OCI-LY1 (cell line): ENCODE measurements at regions not wholly inside any gene's neighbourhood (a gene's known extent, or its start where the extent isn't known, plus 50 kb on each side); places are given as distances from the start of the nearest gene placed in this dataset.

Experiments used
- H2AFZ ChIP-seq: fragments of 200-600 bp; sonication (generic), shearing (Covaris generic); 2 replicates; pipeline ENCODE4 v1.6.0; 2014; ENCODE audit warnings: antibody characterized with exemption, mild to moderate bottlenecking, low read length
- H3F3A ChIP-seq: fragments of 200-600 bp; sonication (generic), shearing (Covaris generic); 2 replicates; pipeline ENCODE4 v1.6.0; 2014; ENCODE audit warnings: mild to moderate bottlenecking, antibody characterized with exemption, low read length, moderate library complexity; ENCODE audit not compliant: insufficient read depth
- H3K27ac ChIP-seq: fragments of 200-600 bp; sonication (generic); 2 replicates; pipeline ENCODE4 v1.5.1; 2014; ENCODE audit warnings: low read length, mixed run types, mild to moderate bottlenecking, low read depth; ENCODE audit not compliant: poor library complexity, severe bottlenecking
- H3K27me3 ChIP-seq: fragments of 200-600 bp; sonication (generic); 2 replicates; pipeline ENCODE4 v1.6.0; 2014; ENCODE audit warnings: antibody characterized with exemption, mild to moderate bottlenecking, low read length, moderate library complexity; ENCODE audit not compliant: insufficient read depth
- H3K36me3 ChIP-seq: fragments of 200-600 bp; sonication (generic); 2 replicates; pipeline ENCODE4 v1.6.1; 2014; ENCODE audit warnings: mild to moderate bottlenecking, antibody characterized with exemption, low read length, moderate library complexity, mixed read lengths; ENCODE audit not compliant: insufficient read depth
- H3K4me1 ChIP-seq: fragments of 200-600 bp; sonication (generic); 2 replicates; pipeline ENCODE4 v1.5.1; 2014; ENCODE audit warnings: mild to moderate bottlenecking, low read length, moderate library complexity; ENCODE audit not compliant: insufficient read depth, severe bottlenecking
- H3K4me2 ChIP-seq: fragments of 200-600 bp; sonication (generic), shearing (Covaris generic); 2 replicates; pipeline ENCODE4 v1.6.1; 2014; ENCODE audit warnings: low read length
- H3K4me3 ChIP-seq: fragments of 200-600 bp; sonication (generic); 2 replicates; pipeline ENCODE4 v1.5.1; 2014; ENCODE audit warnings: low read length, low read depth, mild to moderate bottlenecking, mixed read lengths; ENCODE audit not compliant: poor library complexity, severe bottlenecking
- H3K79me2 ChIP-seq: fragments of 200-600 bp; shearing (Covaris generic); 2 replicates; pipeline ENCODE4 v1.6.1; 2016; ENCODE audit warnings: mixed run types, low read length, mixed read lengths; ENCODE audit not compliant: insufficient read depth
- H3K9ac ChIP-seq: fragments of 200-600 bp; sonication (generic), shearing (Covaris generic); 2 replicates; pipeline ENCODE4 v1.6.1; 2014; ENCODE audit warnings: mild to moderate bottlenecking, low read length, mixed read lengths
- H3K9me2 ChIP-seq: fragments of 200-600 bp; sonication (generic), shearing (Covaris generic); 2 replicates; pipeline ENCODE4 v1.6.1; 2014; ENCODE audit warnings: low read depth, mild to moderate bottlenecking, low read length, mixed read lengths
- H3K9me3 ChIP-seq: fragments of 200-600 bp; shearing (Covaris generic); 2 replicates; pipeline ENCODE4 v1.6.1; 2014; ENCODE audit warnings: low read length, mixed read lengths
- H4K20me1 ChIP-seq: fragments of 200-600 bp; sonication (generic), shearing (Covaris generic); 2 replicates; pipeline ENCODE4 v1.6.0; 2016; ENCODE audit warnings: mild to moderate bottlenecking, low read length; ENCODE audit not compliant: insufficient read depth
- EZH2 ChIP-seq: fragments of 200-600 bp; sonication (generic), shearing (Covaris generic); IDR thresholded peaks from 2 replicates; pipeline ENCODE4 v1.8.0; 2017; ENCODE audit warnings: borderline replicate concordance, mixed run types, mild to moderate bottlenecking, antibody characterized with exemption, low read length, moderate library complexity, mixed read lengths
- TF ChIP-seq, protein P1 (sequence below): fragments of 200-600 bp; sonication (generic), shearing (Covaris generic); IDR thresholded peaks from 2 replicates; pipeline ENCODE4 v1.5.1; 2017; ENCODE audit warnings: mild to moderate bottlenecking, antibody characterized with exemption, low read length, moderate library complexity, mixed read lengths

DNA sequence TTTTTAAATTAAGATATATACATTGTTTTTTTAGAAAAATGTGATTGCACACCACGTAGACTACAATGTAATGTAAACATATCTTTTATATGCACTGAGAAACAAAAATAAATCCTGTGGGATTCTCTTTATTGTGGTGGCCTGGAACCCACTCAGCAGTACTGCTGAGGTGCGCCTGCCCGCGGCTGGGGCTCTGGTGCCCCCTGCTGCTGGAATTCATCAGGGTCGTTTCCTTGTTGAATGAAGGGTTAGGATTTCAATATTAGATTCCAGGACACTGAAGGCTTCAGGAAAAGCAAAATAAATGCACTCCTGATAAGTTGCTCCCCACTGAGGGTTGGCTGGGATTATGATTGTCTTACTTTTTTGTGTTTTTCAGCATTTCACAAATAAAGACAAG is 175.8 kb upstream of the GGTLC1 start:
- H4K20me1 ChIP-seq, result no peaks in the 10 kb centered on the region
- H3K79me2 ChIP-seq, result no peaks in the 10 kb centered on the region
- no peaks in the 10 kb centered on the region for H3K4me1 ChIP-seq
- H3F3A ChIP-seq, result no peaks in the 10 kb centered on the region
- no peaks in the 10 kb centered on the region for H3K9me3 ChIP-seq
- no peak overlapping the region for H3K9ac ChIP-seq
- TF ChIP-seq, protein P1, sequence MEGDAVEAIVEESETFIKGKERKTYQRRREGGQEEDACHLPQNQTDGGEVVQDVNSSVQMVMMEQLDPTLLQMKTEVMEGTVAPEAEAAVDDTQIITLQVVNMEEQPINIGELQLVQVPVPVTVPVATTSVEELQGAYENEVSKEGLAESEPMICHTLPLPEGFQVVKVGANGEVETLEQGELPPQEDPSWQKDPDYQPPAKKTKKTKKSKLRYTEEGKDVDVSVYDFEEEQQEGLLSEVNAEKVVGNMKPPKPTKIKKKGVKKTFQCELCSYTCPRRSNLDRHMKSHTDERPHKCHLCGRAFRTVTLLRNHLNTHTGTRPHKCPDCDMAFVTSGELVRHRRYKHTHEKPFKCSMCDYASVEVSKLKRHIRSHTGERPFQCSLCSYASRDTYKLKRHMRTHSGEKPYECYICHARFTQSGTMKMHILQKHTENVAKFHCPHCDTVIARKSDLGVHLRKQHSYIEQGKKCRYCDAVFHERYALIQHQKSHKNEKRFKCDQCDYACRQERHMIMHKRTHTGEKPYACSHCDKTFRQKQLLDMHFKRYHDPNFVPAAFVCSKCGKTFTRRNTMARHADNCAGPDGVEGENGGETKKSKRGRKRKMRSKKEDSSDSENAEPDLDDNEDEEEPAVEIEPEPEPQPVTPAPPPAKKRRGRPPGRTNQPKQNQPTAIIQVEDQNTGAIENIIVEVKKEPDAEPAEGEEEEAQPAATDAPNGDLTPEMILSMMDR, result peak; percentile 60
- no peak for TF ChIP-seq EZH2
- H2AFZ ChIP-seq, result no peak overlapping the region
- H3K27me3 ChIP-seq, result no peaks in the 10 kb centered on the region
- H3K27ac ChIP-seq, result no peak overlapping the region
- H3K36me3 ChIP-seq, result no peaks in the 10 kb centered on the region
- no peaks in the 10 kb centered on the region for H3K9me2 ChIP-seq
- no peak overlapping the region for H3K4me2 ChIP-seq
- H3K4me3 ChIP-seq, result no peak overlapping the region

- no peaks in the 10 kb centered on the region for H3F3A ChIP-seq
- no peak for TF ChIP-seq EZH2
- TF ChIP-seq, protein P1, result no peak
- H3K4me3 ChIP-seq, result no peak overlapping the region
- H4K20me1 ChIP-seq, result no peaks in the 10 kb centered on the region
- H3K9me2 ChIP-seq, result no peaks in the 10 kb centered on the region
- no peaks in the 10 kb centered on the region for H3K27me3 ChIP-seq
- H3K9me3 ChIP-seq, result no peaks in the 10 kb centered on the region
- H3K4me1 ChIP-seq, result no peaks in the 10 kb centered on the region
- H3K79me2 ChIP-seq, result no peaks in the 10 kb centered on the region
- no peak overlapping the region for H3K27ac ChIP-seq
- H3K4me2 ChIP-seq, result no peak overlapping the region
- no peak overlapping the region for H3K9ac ChIP-seq
- H2AFZ ChIP-seq, result no peak overlapping the region
- H3K36me3 ChIP-seq, result no peaks in the 10 kb centered on the region
Observed at GRCh38 chr20:24163506-24163905, 174.9 kb upstream of the GGTLC1 start.

- Histone ChIP-seq H3K9me3 (no peaks in the 10 kb centered on the region), H3K4me2 (no peak overlapping the region), H3K4me1 (no peaks in the 10 kb centered on the region), H4K20me1 (no peaks in the 10 kb centered on the region), H2AFZ (no peak overlapping the region), H3K79me2 (no peaks in the 10 kb centered on the region), H3K27me3 (no peaks in the 10 kb centered on the region), H3K9ac (no peak overlapping the region), H3F3A (no peaks in the 10 kb centered on the region), H3K4me3 (no peak overlapping the region), H3K9me2 (no peaks in the 10 kb centered on the region), H3K36me3 (no peaks in the 10 kb centered on the region), H3K27ac (no peak overlapping the region)
- TF ChIP-seq, protein P1, result peak; percentile 53; the same call in 1 of the 2 replicates
- no peak for TF ChIP-seq EZH2
Observed at GRCh38 chr20:24160563-24161281, 172.1 kb upstream of the GGTLC1 start.
